Tibial nerve (tissue), 4 donors: ENCODE measurements at regions not wholly inside any gene's neighbourhood (a gene's known extent, or its start where the extent isn't known, plus 50 kb on each side); places are given as distances from the start of the nearest gene placed in this dataset.

Experiments
- DNase-seq, 2 donors: peaks; one replicate each; pipeline ENCODE4 v3.0.0-alpha.2; 2019; ENCODE audit warnings: low spot score in 2 of 2
- H3K27ac ChIP-seq, 4 donors: fragments of 200-600 bp; sonication (generic) in 3 of 4; one replicate each; pipeline ENCODE4 v1.5.1; 2017 to 2019; ENCODE audit warnings: mild to moderate bottlenecking in 1 of 4
- H3K27me3 ChIP-seq, 2 donors: fragments of 200-600 bp; sonication (generic) in 1 of 2; one replicate each; pipeline versions ENCODE4 v1.5.1 to v1.6.0; 2017 to 2019
- H3K36me3 ChIP-seq, 3 donors: fragments of 200-600 bp; sonication (generic); one replicate each; pipeline ENCODE4 v1.5.1; 2018 to 2019
- H3K4me1 ChIP-seq, 4 donors: fragments of 200-600 bp; sonication (generic) in 3 of 4; one replicate each; pipeline ENCODE4 v1.5.1; 2017 to 2019
- H3K4me3 ChIP-seq, 4 donors: fragments of 200-600 bp; sonication (generic) in 3 of 4; one replicate each; pipeline ENCODE4 v1.5.1; 2017 to 2019; ENCODE audit warnings: mild to moderate bottlenecking in 1 of 4, moderate library complexity in 1 of 4
- H3K9me3 ChIP-seq, 4 donors: fragments of 200-600 bp; sonication (generic) in 3 of 4; one replicate each; pipeline ENCODE4 v1.5.1; 2017 to 2019
- CTCF ChIP-seq, 5 experiments: fragments of 200-600 bp in 3 of 5; fragments of 450-650 bp in 2 of 5; sonication (generic) in 3 of 5; IDR thresholded peaks; one replicate each; pipeline ENCODE4 v1.5.1; 2016 to 2019; ENCODE audit warnings: antibody characterized with exemption in 5 of 5, mild to moderate bottlenecking in 3 of 5, moderate library complexity in 2 of 5
- EP300 ChIP-seq, 2 donors: sonication (generic); formaldehyde crosslinking; IDR thresholded peaks; one replicate each; pipeline ENCODE4 v1.6.1; 2017; ENCODE audit warnings: antibody characterized with exemption in 2 of 2, mild to moderate bottlenecking in 1 of 2
- POLR2A ChIP-seq, 2 donors: fragments of 450-650 bp; IDR thresholded peaks; one replicate each; pipeline ENCODE4 v1.6.1; 2017; ENCODE audit warnings: antibody characterized with exemption in 2 of 2, mild to moderate bottlenecking in 2 of 2, moderate library complexity in 2 of 2
- WGBS, 2 donors: methylation state at CpG; one replicate each; pipeline ENCODE4 v1.1.5; 2018; 5-methylcytosine and 5-hydroxymethylcytosine counted together

GRCh38 chr5:106858616-106859015 lies 812.1 kb downstream of the EFNA5 start:
- H3K27me3 ChIP-seq = no peaks in the 10 kb centered on the region
- no peaks in the 10 kb centered on the region for H3K4me1 ChIP-seq
- H3K9me3 ChIP-seq = no peaks in the 10 kb centered on the region
- H3K27ac ChIP-seq = no peak overlapping the region
- 50 to 71% methylated on average over 2 of the region's 2 CpGs for WGBS, 2 donors
- H3K36me3 ChIP-seq = no peaks in the 10 kb centered on the region
- H3K4me3 ChIP-seq = no peak overlapping the region
- TF ChIP-seq CTCF (IDR thresholded peaks at IDR 0.05) = no peak
- TF ChIP-seq EP300 (IDR thresholded peaks at IDR 0.05) = no peak
- TF ChIP-seq POLR2A (IDR thresholded peaks at IDR 0.05) = no peak
- DNase-seq = no peak

GRCh38 chr5:106854922-106855321 lies 815.8 kb downstream of the EFNA5 start:
- 88 to 91% methylated on average over 3 of the region's 3 CpGs for whole genome bisulfite sequencing, 2 donors
- Histone ChIP-seq H3K27ac (no peak overlapping the region), H3K27me3 (no peaks in the 10 kb centered on the region), H3K4me1 (no peaks in the 10 kb centered on the region), H3K36me3 (no peaks in the 10 kb centered on the region), H3K4me3 (no peak overlapping the region), H3K9me3 (no peaks in the 10 kb centered on the region)
- TF ChIP-seq POLR2A (IDR thresholded peaks at IDR 0.05) (no peak), EP300 (IDR thresholded peaks at IDR 0.05) (no peak), CTCF (IDR thresholded peaks at IDR 0.05) (no peak)
- DNase-seq = no peak

GRCh38 chr5:106854105-106854687 lies 816.5 kb downstream of the EFNA5 start:
- TF ChIP-seq CTCF (IDR thresholded peaks at IDR 0.05) (no peak), EP300 (IDR thresholded peaks at IDR 0.05) (no peak), POLR2A (IDR thresholded peaks at IDR 0.05) (no peak)
- H3K27ac ChIP-seq = no peak overlapping the region
- H3K36me3 ChIP-seq = no peaks in the 10 kb centered on the region
- no peaks in the 10 kb centered on the region for H3K4me1 ChIP-seq
- H3K27me3 ChIP-seq = no peaks in the 10 kb centered on the region
- H3K9me3 ChIP-seq = no peaks in the 10 kb centered on the region
- DNase-seq = no peak
- no peak overlapping the region for H3K4me3 ChIP-seq
- 79% methylated on average over 1 of the region's 1 CpG for WGBS, 2 donors

GRCh38 chr5:106853266-106853665 lies 817.5 kb downstream of the EFNA5 start:
- Histone ChIP-seq H3K27ac (no peak overlapping the region), H3K36me3 (no peaks in the 10 kb centered on the region), H3K4me3 (no peak overlapping the region), H3K27me3 (no peaks in the 10 kb centered on the region), H3K9me3 (no peaks in the 10 kb centered on the region), H3K4me1 (no peaks in the 10 kb centered on the region)
- 95 to 98% methylated on average over 4 of the region's 4 CpGs for WGBS, 2 donors
- TF ChIP-seq EP300 (IDR thresholded peaks at IDR 0.05) (no peak), CTCF (IDR thresholded peaks at IDR 0.05) (no peak), POLR2A (IDR thresholded peaks at IDR 0.05) (no peak)
- no peak for DNase-seq

GRCh38 chr5:106849266-106849665 lies 821.5 kb downstream of the EFNA5 start:
- H3K27me3 ChIP-seq = no peaks in the 10 kb centered on the region
- no peaks in the 10 kb centered on the region for H3K4me1 ChIP-seq
- no peaks in the 10 kb centered on the region for H3K36me3 ChIP-seq
- no peaks in the 10 kb centered on the region for H3K9me3 ChIP-seq
- TF ChIP-seq CTCF (IDR thresholded peaks at IDR 0.05) = no peak
- TF ChIP-seq POLR2A (IDR thresholded peaks at IDR 0.05) = no peak
- no peak for TF ChIP-seq EP300 (IDR thresholded peaks at IDR 0.05)
- no peak overlapping the region for H3K4me3 ChIP-seq
- 78 to 86% methylated on average over 3 of the region's 3 CpGs for WGBS, 2 donors
- no peak for DNase-seq
- no peak overlapping the region for H3K27ac ChIP-seq
